ENCODE measurements at regions not wholly inside any gene's neighbourhood (a gene's known extent, or its start where the extent isn't known, plus 50 kb on each side); places are given as distances from the start of the nearest gene placed in this dataset.

GRCh38 chr6:106745197-106745770 lies 115.9 kb downstream of the QRSL1 start:
- TF ChIP-seq POLR2A (IDR thresholded peaks at IDR 0.05) (no peak), POLR2AphosphoS5 (IDR thresholded peaks at IDR 0.05) (no peak)
- TF ChIP-seq, protein P1, sequence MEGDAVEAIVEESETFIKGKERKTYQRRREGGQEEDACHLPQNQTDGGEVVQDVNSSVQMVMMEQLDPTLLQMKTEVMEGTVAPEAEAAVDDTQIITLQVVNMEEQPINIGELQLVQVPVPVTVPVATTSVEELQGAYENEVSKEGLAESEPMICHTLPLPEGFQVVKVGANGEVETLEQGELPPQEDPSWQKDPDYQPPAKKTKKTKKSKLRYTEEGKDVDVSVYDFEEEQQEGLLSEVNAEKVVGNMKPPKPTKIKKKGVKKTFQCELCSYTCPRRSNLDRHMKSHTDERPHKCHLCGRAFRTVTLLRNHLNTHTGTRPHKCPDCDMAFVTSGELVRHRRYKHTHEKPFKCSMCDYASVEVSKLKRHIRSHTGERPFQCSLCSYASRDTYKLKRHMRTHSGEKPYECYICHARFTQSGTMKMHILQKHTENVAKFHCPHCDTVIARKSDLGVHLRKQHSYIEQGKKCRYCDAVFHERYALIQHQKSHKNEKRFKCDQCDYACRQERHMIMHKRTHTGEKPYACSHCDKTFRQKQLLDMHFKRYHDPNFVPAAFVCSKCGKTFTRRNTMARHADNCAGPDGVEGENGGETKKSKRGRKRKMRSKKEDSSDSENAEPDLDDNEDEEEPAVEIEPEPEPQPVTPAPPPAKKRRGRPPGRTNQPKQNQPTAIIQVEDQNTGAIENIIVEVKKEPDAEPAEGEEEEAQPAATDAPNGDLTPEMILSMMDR (IDR thresholded peaks at IDR 0.05), result no peak

Measured in prostate gland (tissue), 2 donors.